Kidney glomerular epithelial cell (primary cell): ENCODE measurements at regions not wholly inside any gene's neighbourhood (a gene's known extent, or its start where the extent isn't known, plus 50 kb on each side); places are given as distances from the start of the nearest gene placed in this dataset.
"Not testable (repeated sequence)": the region's sequence is repeated elsewhere in the genome, so short reads cannot be mapped to it uniquely, and the experiment has no call there.

Source experiments
- DNase-seq: peaks from one replicate; lab custom pipeline; 2025; lab: John Stamatoyannopoulos, UW

- DNase-seq: no peak
Measured at GRCh38 chr11:57047610-57048009, 58.9 kb downstream of the OR5AK2 start.

DNA sequence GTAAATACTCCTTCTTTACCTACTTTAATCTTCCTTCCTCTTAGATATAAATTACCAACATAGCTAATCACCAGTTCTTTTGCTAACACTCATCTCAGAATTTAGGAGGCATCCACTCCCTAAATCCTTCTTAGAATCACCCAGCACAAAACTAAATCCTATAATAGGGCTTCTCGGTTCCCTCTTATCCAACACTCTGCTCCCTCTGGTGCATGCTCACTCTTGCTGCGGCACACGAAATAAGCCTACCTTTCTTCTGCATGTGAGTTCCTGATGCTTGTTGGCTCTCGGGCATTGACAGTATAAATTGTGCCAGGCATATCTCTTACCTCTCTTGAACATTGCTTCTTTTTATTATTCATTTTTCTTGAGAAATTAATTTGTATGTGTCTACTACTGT lies 61.0 kb downstream of the OR5AK2 start:
- DNase-seq: no peak

DNA sequence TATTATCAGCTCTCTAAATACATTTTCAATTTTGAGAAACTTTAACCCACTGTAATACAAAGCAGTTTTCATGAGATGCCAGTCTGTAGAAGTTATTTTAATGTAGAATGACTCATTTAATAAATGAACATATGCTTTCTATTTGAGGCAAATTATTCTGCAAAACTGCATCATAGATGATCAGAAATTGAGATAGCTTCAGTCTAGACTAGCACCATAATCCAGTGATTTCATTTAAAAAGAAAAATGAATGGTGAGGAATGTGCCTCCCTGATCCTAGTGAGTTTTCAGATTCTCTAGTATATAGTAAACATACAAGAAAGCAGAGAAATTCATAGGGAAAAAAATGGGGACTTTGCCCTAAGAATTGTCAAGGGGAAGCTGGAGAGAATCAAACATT lies 66.1 kb downstream of the OR5AK2 start:
- no peak for DNase-seq

DNA sequence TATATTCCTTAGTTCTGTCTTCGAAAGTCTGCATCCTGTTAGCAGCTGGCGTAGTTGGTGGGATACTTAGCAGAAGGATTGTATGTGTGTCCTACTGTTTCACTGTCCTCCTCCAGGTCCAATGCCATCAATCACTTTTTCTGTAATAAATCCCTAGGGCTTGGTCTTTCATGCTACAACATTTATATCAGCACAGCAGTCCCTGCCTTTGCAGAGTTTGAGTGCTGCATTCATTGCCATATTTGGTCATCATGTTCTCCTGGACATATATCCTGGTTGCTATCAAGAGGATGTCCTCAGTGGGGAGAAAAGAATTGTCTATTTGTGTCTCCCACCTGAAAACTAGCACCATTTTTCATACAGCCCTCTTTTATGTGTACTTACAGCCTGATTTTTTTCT lies 67.0 kb downstream of the OR5AK2 start:
- no peak for DNase-seq

DNA sequence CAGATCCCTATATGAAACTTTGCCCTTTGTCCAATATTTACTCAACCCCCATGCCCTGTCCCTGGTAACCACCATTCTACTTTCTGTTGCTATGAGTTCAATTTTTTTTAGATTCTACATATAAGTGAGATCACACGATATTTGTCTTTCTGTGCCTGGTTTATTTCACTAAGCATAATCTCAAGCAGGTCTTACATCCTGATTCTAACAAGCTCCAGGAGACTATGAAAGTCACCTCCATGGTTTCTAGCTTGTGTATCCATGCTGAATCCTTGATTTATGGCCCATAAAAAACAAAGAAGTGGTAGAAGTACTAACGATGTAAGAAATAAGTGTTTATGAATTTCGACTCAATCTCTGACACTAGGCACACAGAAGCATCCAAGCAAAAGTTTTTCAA lies 68.0 kb downstream of the OR5AK2 start:
- no peak for DNase-seq

DNA sequence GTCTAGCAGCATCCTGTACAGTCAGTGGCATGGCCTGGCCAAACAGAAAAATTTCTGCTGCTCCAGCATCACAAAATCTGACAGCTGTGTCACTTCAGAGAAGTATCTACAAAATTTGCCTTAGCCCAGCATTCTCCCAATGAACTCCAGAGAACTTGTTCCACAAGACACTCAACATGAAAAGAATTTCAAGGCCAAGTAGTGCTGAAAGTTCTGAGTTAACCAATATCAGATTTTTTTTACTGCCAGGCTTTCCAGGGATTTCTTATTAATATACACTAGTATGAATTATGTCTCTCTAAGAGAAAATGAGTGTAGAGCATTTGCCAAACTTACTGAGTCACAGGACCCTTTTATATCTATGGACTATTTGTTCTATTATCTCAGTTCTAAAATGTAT lies 68.8 kb downstream of the OR5AK2 start:
- DNase-seq: no peak

- DNase-seq: not testable (repeated sequence)
Measured at GRCh38 chr11:57062957-57063356, 74.2 kb downstream of the OR5AK2 start.

- DNase-seq: no peak
Measured at GRCh38 chr11:57069942-57070341, 81.2 kb downstream of the OR5AK2 start.

GRCh38 chr11:57071829-57072228 lies 83.1 kb downstream of the OR5AK2 start:
- no peak for DNase-seq

GRCh38 chr11:57072640-57073039 lies 83.9 kb downstream of the OR5AK2 start:
- DNase-seq: peak; percentile 99

- peak; percentile 38 for DNase-seq
Measured at GRCh38 chr11:57073128-57073527, 84.4 kb downstream of the OR5AK2 start.

- DNase-seq: no peak
Measured at GRCh38 chr11:57081356-57081755, 92.6 kb downstream of the OR5AK2 start.

- DNase-seq: no peak
Measured at GRCh38 chr11:57082125-57082524, 93.4 kb downstream of the OR5AK2 start.

DNA sequence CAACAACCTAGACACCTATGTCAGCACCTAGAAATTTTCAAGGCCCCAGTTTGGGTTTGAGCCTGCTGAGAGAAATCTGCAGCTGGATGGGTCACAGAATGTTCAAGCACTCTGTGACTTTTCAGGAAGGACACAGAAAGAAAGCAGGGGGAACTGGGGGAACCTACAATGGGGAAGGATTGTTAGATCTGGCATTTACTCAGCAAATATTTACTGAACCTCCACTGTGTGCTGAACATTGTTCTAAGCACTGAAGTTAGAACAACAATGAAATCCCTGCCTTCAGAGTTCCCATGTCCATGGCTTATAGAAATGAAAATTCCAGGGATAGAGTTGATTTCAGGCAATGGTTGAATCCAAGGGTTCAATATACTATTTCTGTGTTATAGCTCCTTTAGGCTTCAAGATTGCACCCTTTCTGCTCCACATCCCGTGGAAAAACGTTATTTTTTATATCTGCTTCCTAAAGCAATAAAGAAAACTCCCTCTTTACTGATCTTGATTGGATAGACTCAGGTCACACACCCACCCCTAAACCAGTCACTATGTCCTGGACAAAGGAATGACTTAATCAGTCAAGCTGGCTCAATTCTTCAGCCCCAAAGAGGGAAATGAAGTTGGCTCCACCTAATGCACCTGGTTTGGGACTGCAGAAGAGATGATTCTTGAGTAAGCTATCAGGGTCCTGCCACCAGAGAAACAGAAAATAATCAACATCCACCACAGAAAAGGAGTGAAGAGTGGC lies 95.1 kb downstream of the OR5AK2 start:
- DNase-seq: no peak

- no peak for DNase-seq
Measured at GRCh38 chr11:57085611-57086010, 96.1 kb upstream of the LRRC55 start.

GRCh38 chr11:57087991-57088390 lies 93.8 kb upstream of the LRRC55 start:
- DNase-seq: no peak

GRCh38 chr11:57092028-57092698 lies 89.6 kb upstream of the LRRC55 start:
- no peak for DNase-seq

DNA sequence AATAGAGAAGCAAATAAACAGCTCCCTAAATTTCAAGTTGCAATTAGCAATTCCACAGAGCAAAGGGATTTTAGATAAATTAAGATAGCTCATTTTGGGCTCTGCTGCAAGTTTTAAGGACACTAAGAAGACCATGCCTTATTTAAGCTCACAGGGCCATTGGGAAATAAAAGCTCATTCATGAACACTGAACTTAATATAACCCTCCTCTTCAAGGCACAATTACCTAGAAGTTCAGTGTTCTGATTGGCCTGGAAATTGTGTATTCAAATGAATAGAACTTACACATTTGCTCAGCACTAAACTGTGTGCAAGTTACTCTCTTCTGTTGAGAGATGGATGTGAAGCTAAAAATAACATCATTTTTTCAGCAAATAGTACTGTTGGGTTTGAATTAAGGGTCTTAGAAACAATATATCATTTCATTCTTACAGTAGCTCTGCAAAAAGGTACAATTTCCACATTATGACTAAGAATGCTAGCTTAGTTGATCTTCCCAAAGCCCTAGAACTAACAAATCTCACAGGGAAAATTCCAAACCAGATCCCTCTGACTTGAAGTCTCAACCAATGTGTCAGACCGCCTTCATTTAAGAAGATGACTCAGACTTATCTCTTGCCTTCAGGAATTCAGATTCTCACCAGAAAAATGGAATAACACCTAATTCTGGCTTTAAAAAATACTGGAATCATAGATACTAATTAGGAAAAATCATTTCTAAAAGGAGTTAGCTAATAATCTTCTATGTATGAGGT lies 87.4 kb upstream of the LRRC55 start:
- DNase-seq: no peak

- no peak for DNase-seq
Measured at GRCh38 chr11:57095417-57095816, 86.3 kb upstream of the LRRC55 start.

- DNase-seq: no peak
Measured at GRCh38 chr11:57095896-57096295, 85.9 kb upstream of the LRRC55 start.

DNA sequence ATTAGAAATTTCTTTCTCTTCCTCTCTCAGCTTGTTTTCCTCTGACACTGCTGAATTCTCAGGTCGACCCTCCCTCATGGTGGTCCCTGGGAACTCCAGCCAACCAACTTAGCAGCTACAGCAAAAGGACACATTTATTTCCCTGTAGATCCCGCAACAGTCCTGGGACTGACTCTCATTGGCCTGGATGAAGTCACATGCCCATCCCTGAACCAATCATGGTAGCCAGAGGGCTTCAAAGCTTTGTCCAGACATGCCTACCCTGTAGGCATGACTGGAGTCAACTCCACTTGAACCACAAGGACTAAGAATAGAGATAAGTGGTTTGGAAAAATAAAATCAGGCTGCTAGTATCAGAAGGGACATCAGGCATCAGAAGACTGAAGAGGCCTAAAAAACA lies 84.6 kb upstream of the LRRC55 start:
- DNase-seq: no peak

DNA sequence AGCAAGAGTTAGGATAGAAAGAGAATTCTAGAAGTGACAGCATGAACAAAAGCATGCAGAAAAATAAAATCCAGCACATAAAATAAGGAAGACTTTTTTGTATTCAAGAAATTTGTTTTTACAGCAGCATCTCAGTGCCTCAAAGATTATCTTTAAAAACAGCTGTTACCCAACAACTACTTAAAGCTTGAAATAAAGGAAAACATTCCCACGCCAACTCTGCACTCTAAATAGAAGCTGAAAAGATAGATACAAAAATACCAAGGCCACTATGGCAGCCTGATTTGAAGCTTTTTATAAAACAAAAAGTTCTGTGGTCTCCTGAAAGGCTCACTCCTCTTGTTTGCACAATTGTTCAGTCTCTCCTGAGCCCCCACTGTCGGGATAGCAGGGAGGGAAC lies 83.6 kb upstream of the LRRC55 start:
- no peak for DNase-seq
